WTC11 (cell line): ENCODE measurements at regions not wholly inside any gene's neighbourhood (a gene's known extent, or its start where the extent isn't known, plus 50 kb on each side); places are given as distances from the start of the nearest gene placed in this dataset.

ENCODE experiments used
- ATAC-seq: fragments of 200-7000 bp; cut with Tn5 transposase; 2 replicates; pipeline ENCODE4 v1.10.0; 2021; ENCODE audit warnings: mild to moderate bottlenecking, moderate library complexity
- CTCF ChIA-PET: fragments of 300-600 bp; sonication (Branson Sonifier 250); formaldehyde crosslinking; loops from one replicate; lab custom pipeline; 2021; ENCODE audit warnings: antibody characterized with exemption; lab: Charles Lee
- POLR2A ChIA-PET: fragments of 350-600 bp; sonication (Branson Sonifier 250); formaldehyde crosslinking; loops from one replicate; lab custom pipeline; 2021; ENCODE audit warnings: antibody characterized with exemption; lab: Charles Lee
- DNase-seq: peaks from one replicate; pipeline ENCODE4 v3.0.0; 2021; ENCODE audit warnings: low spot score
- H3K27ac Mint-ChIP-seq: 2 replicates; pipeline ENCODE4 v1.8.0; 2021; ENCODE audit warnings: mixed read lengths
- H3K27me3 Mint-ChIP-seq: 2 replicates; pipeline ENCODE4 v1.8.0; 2021; ENCODE audit warnings: low read depth, mild to moderate bottlenecking, moderate library complexity, mixed read lengths
- H3K36me3 Mint-ChIP-seq: 2 replicates; pipeline ENCODE4 v1.8.0; 2021; ENCODE audit warnings: mixed read lengths
- H3K4me1 Mint-ChIP-seq: 2 replicates; pipeline ENCODE4 v1.8.0; 2022; ENCODE audit warnings: mixed read lengths
- H3K4me3 Mint-ChIP-seq: 2 replicates; pipeline ENCODE4 v1.8.0; 2021; ENCODE audit warnings: mild to moderate bottlenecking, moderate library complexity, mixed read lengths
- H3K9me3 Mint-ChIP-seq: 2 replicates; pipeline ENCODE4 v1.8.0; 2021; ENCODE audit warnings: mixed read lengths
- ATF1 ChIP-seq: sonication (generic); formaldehyde crosslinking; IDR thresholded peaks from 2 replicates; pipeline ENCODE4 v1.8.1; 2023; ENCODE audit warnings: mild to moderate bottlenecking, moderate library complexity, missing genetic modification reagents
- ATF6 ChIP-seq: sonication (generic); formaldehyde crosslinking; IDR thresholded peaks from 2 replicates; pipeline ENCODE4 v1.8.1; 2023; ENCODE audit warnings: mild to moderate bottlenecking, missing genetic modification reagents
- CTCF ChIP-seq: fragments of 200-600 bp; IDR thresholded peaks from 2 replicates; pipeline ENCODE4 v1.8.0; 2022; ENCODE audit warnings: antibody characterized with exemption
- E2F1 ChIP-seq: sonication (generic); formaldehyde crosslinking; IDR thresholded peaks from 2 replicates; pipeline ENCODE4 v1.8.0; 2022; ENCODE audit warnings: mild to moderate bottlenecking, missing genetic modification reagents
- GABPB1 ChIP-seq: sonication (generic); formaldehyde crosslinking; IDR thresholded peaks from 2 replicates; pipeline ENCODE4 v1.8.1; 2023; ENCODE audit warnings: mild to moderate bottlenecking, missing genetic modification reagents
- JAZF1 ChIP-seq: fragments of 250-450 bp; sonication (Bioruptor Pico); IDR thresholded peaks from 2 replicates; pipeline ENCODE4 v1.9.0; 2021; ENCODE audit warnings: moderate library complexity, mild to moderate bottlenecking, inconsistent platforms
- JUN ChIP-seq: sonication (generic); formaldehyde crosslinking; IDR thresholded peaks from 2 replicates; pipeline ENCODE4 v1.8.0; 2023; ENCODE audit warnings: mild to moderate bottlenecking, missing genetic modification reagents
- OVOL2 ChIP-seq: fragments of 250-450 bp; sonication (Bioruptor Pico); IDR thresholded peaks from 2 replicates; pipeline ENCODE4 v1.9.0; 2021; ENCODE audit warnings: mild to moderate bottlenecking, borderline replicate concordance
- PREB ChIP-seq: sonication (generic); formaldehyde crosslinking; IDR thresholded peaks from 2 replicates; pipeline ENCODE4 v1.8.1; 2022; ENCODE audit warnings: mild to moderate bottlenecking, missing genetic modification reagents, moderate library complexity, borderline replicate concordance
- PRRX2 ChIP-seq: fragments of 250-450 bp; sonication (Bioruptor Pico); IDR thresholded peaks from 2 replicates; pipeline ENCODE4 v1.8.0; 2021; ENCODE audit warnings: mild to moderate bottlenecking
- SP1 ChIP-seq: sonication (generic); formaldehyde crosslinking; conservative IDR thresholded peaks from 2 replicates; pipeline ENCODE4 v1.8.1; 2022; ENCODE audit warnings: missing genetic modification reagents
- TEAD1 ChIP-seq: sonication (generic); formaldehyde crosslinking; IDR thresholded peaks from 2 replicates; pipeline ENCODE4 v1.8.0; 2022; ENCODE audit warnings: mild to moderate bottlenecking, missing genetic modification reagents
- USF2 ChIP-seq: sonication (generic); formaldehyde crosslinking; IDR thresholded peaks from 2 replicates; pipeline ENCODE4 v1.8.1; 2023; ENCODE audit warnings: mild to moderate bottlenecking, missing genetic modification reagents, moderate library complexity
- ZNF121 ChIP-seq: sonication (generic); formaldehyde crosslinking; IDR thresholded peaks from 2 replicates; pipeline ENCODE4 v1.8.0; 2023; ENCODE audit warnings: missing genetic modification reagents
- ZNF232 ChIP-seq: sonication (generic); formaldehyde crosslinking; IDR thresholded peaks from 2 replicates; pipeline ENCODE4 v1.8.0; 2022; ENCODE audit warnings: mild to moderate bottlenecking, missing genetic modification reagents
- ZNF317 ChIP-seq: sonication (generic); formaldehyde crosslinking; IDR thresholded peaks from 2 replicates; pipeline ENCODE4 v1.8.1; 2023; ENCODE audit warnings: low read depth, mild to moderate bottlenecking, moderate library complexity, missing genetic modification reagents, borderline replicate concordance
- ZNF416 ChIP-seq: fragments of 250-450 bp; sonication (Bioruptor Pico); IDR thresholded peaks from 2 replicates; pipeline ENCODE4 v1.9.0; 2021; ENCODE audit warnings: mild to moderate bottlenecking, inconsistent platforms
- ZNF512 ChIP-seq: sonication (generic); formaldehyde crosslinking; IDR thresholded peaks from 2 replicates; pipeline ENCODE4 v1.8.1; 2022; ENCODE audit warnings: missing genetic modification reagents, borderline replicate concordance

GRCh38 chr16:75806487-75806886 is 80.2 kb upstream of the CPHXL start:
- TF ChIP-seq JUN (CRISPR knock-in tag), result no peak
- no peak for TF ChIP-seq OVOL2 (CRISPR knock-in tag)
- TF ChIP-seq PREB (CRISPR knock-in tag), result no peak
- POLR2A ChIA-PET, result no interaction called here
- H3K27me3 Mint-ChIP-seq, result peaks cover 55% of the 10 kb centered on the region
- DNase-seq, result no peak
- H3K9me3 Mint-ChIP-seq, result peaks cover 53% of the 10 kb centered on the region
- no peak overlapping the region for H3K4me3 Mint-ChIP-seq
- H3K27ac Mint-ChIP-seq, result no peak overlapping the region
- H3K36me3 Mint-ChIP-seq, result no peaks in the 10 kb centered on the region
- CTCF ChIA-PET, result no interaction called here
- no peak for ATAC-seq
- H3K4me1 Mint-ChIP-seq, result no peaks in the 10 kb centered on the region

- peaks cover 54% of the 10 kb centered on the region for H3K9me3 Mint-ChIP-seq
- no peak for DNase-seq
- POLR2A ChIA-PET, result no interaction called here
- peaks cover 4% of the 10 kb centered on the region; the same call in 1 of the 2 replicates for H3K36me3 Mint-ChIP-seq
- TF ChIP-seq ATF1 (CRISPR knock-in tag), result no peak
- no peak for TF ChIP-seq ZNF416 (CRISPR knock-in tag)
- no peak for TF ChIP-seq GABPB1 (CRISPR knock-in tag)
- TF ChIP-seq ZNF512 (CRISPR knock-in tag), result no peak
- no peak for TF ChIP-seq E2F1 (CRISPR knock-in tag)
- no peak for TF ChIP-seq TEAD1
- no peak for TF ChIP-seq JAZF1 (CRISPR knock-in tag)
- no peaks in the 10 kb centered on the region for H3K4me1 Mint-ChIP-seq
- CTCF ChIA-PET, result no interaction called here
- H3K27ac Mint-ChIP-seq, result no peak overlapping the region
- no peak for ATAC-seq
- no peak overlapping the region for H3K4me3 Mint-ChIP-seq
- peaks cover 64% of the 10 kb centered on the region for H3K27me3 Mint-ChIP-seq
Observed at GRCh38 chr16:75810342-75810741, 84.1 kb upstream of the CPHXL start.

- Mint-ChIP-seq H3K4me3 (no peak overlapping the region), H3K9me3 (peaks cover 55% of the 10 kb centered on the region), H3K36me3 (peaks cover 4% of the 10 kb centered on the region; the same call in 1 of the 2 replicates), H3K27me3 (peaks cover 63% of the 10 kb centered on the region), H3K27ac (no peak overlapping the region), H3K4me1 (no peaks in the 10 kb centered on the region)
- DNase-seq, result no peak
- ATAC-seq, result no peak
- CTCF ChIA-PET, result no interaction called here
- POLR2A ChIA-PET, result no interaction called here
- no peak for TF ChIP-seq ATF6 (CRISPR knock-in tag)
- no peak for TF ChIP-seq ZNF512 (CRISPR knock-in tag)
- no peak for TF ChIP-seq USF2 (CRISPR knock-in tag)
- no peak for TF ChIP-seq OVOL2 (CRISPR knock-in tag)
- TF ChIP-seq ZNF121 (CRISPR knock-in tag), result no peak
- no peak for TF ChIP-seq SP1
- no peak for TF ChIP-seq ZNF232 (CRISPR knock-in tag)
- no peak for TF ChIP-seq CTCF
- no peak for TF ChIP-seq ZNF317 (CRISPR knock-in tag)
- no peak for TF ChIP-seq PRRX2
Observed at GRCh38 chr16:75811020-75811634, 84.8 kb upstream of the CPHXL start.
